ENCODE measurements at regions not wholly inside any gene's neighbourhood (a gene's known extent, or its start where the extent isn't known, plus 50 kb on each side); places are given as distances from the start of the nearest gene placed in this dataset.
"Not testable (repeated sequence)": the region's sequence is repeated elsewhere in the genome, so short reads cannot be mapped to it uniquely, and the experiment has no call there.

DNA sequence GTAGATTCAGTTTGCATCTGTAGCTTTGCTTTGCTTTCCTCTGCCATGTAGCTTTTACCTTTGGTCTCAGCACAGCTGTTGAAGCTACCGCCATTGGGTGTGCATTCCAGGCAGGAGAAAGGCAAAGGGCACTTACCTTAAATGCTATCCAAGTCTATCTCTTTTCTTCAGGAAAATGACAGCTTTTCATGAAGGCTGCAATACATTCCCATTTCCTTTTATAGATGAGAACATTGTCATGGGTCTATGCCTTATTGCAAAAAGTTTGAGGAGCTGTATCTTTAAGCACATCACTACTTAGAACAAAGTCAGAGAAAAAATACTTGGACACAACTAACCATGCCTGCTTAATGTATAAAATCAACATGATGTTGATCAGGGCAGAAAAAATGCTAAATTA is 266.8 kb downstream of the DOK5 start:
- no peak for DNase-seq (ENCODE audit: low spot score)

- DNase-seq (ENCODE audit: low spot score): no peak
Measured at GRCh38 chr20:54736421-54736820, 261.0 kb downstream of the DOK5 start.

DNA sequence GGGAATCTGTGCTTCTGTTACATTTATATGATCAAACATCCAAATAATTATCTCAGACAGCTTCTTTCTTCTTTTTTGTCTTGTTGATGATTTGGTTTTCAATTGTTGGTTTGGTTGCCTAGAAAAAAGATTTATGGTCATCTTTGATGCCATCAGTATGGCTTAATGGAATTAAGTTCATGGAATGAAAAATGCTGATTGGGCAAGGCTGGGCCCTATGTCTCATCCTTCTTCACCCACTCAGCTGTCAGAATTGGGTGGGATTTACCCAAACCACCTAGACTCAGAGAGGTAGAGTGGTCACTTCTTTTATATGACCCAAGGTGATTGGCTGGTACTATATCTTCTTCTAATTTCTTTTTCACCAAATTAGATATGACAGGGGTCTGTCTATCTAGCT is 258.3 kb downstream of the DOK5 start:
- no peak for DNase-seq (ENCODE audit: low spot score)

- DNase-seq (ENCODE audit: low spot score): no peak
Measured at GRCh38 chr20:54727490-54727889, 252.1 kb downstream of the DOK5 start.

DNA sequence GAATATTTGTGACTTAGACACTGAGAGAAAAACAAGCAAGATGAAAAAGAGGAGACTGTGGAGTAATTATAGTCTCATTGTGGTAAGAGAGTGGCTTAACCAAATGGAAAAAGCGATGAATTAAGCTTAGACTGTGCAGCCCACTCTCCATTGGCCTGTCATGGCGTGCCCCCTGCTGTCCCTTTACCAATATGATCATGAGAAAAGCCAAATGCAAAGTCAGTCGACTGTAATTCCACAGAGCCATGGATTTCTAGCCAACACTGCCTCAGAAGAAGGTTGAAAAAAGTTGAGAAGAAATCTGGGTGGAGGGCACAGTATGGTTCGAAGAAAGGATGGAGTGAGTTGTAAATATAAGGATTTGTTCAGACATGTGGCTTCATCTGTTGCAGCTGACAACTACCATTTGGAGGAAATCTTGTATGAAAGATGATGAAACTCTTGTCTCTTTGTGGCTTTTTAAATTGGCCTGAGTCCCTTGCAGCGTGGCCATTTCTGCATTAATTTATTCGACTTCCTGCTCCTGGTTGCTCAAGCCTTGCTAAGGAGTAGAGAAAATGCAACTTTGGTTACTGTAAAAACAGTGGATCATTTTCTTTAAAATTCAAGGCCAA is 251.4 kb downstream of the DOK5 start:
- no peak for DNase-seq (ENCODE audit: low spot score)

- not testable (repeated sequence) for DNase-seq (ENCODE audit: low spot score)
Measured at GRCh38 chr20:54725266-54725665, 249.9 kb downstream of the DOK5 start.

GRCh38 chr20:54723723-54724122 is 248.3 kb downstream of the DOK5 start:
- no peak for DNase-seq (ENCODE audit: low spot score)

GRCh38 chr20:54717983-54718382 is 242.6 kb downstream of the DOK5 start:
- no peak for DNase-seq (ENCODE audit: low spot score)

DNA sequence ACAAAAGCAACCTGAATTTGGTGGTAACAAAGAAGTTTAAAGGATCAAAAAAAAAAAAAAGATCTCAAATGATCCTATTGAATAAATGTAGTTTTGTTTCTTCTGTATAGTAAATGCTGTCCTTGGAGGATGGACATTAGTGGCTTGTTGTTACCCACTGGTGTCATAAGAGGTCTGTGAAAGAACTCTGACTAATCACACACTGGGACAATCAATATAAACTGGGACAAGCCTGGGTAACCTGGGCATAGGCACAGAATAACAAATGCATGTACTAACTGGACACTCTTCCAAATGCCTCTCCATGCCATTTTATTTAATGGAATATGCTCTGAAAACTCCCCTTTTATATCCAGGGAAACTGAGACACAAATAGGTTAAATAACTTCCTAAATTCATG is 241.4 kb downstream of the DOK5 start:
- no peak for DNase-seq (ENCODE audit: low spot score)

DNA sequence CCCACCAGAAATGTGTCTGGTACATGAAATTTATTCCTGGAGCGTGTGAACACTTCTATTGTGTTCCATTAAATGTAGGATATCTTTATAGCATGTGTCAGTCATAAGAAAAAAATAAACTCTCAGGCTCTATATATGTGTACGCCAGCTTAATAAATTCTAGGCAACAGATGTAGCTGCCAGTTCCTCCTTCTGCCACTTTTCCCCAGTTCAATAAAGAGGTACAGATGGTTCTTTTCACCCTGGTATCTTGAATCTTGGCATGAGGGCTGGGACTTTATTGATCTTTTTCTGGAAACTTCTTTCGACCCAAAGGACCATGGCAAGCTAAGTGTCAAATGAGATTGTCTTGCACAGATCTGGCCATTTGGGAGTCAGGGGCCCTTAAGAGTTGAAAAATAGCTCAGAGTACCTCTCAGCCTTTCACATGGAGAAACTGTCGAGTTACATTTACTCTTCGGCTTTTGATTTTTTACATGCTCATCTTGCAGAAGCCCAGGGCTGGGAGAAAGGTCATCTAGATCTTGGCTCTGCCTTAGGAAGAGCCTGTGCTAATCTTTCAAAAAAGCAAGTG is 240.9 kb downstream of the DOK5 start:
- DNase-seq (ENCODE audit: low spot score): no peak

- DNase-seq (ENCODE audit: low spot score): no peak
Measured at GRCh38 chr20:54714817-54715216, 239.4 kb downstream of the DOK5 start.

- no peak for DNase-seq (ENCODE audit: low spot score)
Measured at GRCh38 chr20:54713727-54714126, 238.3 kb downstream of the DOK5 start.

GRCh38 chr20:54711071-54711470 is 235.7 kb downstream of the DOK5 start:
- DNase-seq (ENCODE audit: low spot score): no peak

- DNase-seq (ENCODE audit: low spot score): no peak
Measured at GRCh38 chr20:54710341-54710740, 234.9 kb downstream of the DOK5 start.

DNA sequence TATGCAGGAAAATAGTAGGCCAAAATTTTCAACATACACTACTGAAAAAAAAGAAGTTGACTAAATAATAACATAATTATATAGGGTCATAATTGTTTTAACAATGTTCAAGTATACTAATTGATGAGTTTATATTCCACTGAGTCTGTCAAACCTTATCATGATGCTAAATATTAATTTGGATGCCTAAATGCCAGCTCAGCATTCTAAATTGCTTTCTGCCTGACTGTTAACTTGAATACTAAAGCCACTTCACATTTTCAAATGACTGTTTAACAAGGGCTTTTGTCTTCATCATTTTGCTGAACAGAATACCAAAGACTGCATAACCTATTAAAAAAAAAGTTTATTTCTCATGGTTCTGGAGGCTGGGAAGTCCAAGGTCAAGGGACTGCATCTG is 232.8 kb downstream of the DOK5 start:
- DNase-seq (ENCODE audit: low spot score): no peak

DNA sequence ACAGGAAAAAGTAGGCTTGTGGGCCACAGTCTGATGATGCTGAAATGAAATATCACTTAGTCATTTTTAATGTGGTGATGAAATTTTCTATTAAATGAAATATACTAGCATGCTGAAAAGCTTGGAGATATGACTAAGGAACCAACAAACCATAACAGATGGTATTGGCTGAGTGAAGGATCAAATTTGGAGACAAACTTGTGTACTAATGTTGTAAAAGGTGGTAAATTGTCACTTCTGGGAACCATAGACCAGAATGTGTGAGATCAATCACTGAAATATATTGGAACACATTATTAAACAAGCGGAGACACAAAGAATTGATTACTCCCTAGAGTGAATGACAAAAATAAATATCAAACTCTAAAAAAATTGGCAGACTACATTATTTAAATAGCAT is 232.4 kb downstream of the DOK5 start:
- DNase-seq (ENCODE audit: low spot score): no peak

DNA sequence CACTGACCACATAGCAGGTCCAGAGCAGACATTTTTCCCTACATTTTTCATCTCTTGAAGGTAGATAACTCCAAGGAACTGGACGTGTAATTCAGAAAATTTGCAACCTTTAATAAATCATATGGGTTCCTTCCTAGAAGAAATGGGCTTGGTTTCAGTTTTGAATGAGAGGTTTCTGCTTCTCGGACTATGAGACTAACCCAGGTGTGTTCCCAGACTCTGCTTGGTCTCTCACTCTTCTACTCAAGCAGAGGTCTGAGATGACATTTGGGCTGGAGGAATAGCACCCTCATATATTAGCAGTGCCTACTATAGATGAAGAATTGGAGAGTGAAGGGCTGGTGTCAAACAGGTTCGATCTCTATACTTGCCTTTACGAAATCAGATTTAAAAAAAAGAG is 231.2 kb downstream of the DOK5 start:
- no peak for DNase-seq (ENCODE audit: low spot score)

DNA sequence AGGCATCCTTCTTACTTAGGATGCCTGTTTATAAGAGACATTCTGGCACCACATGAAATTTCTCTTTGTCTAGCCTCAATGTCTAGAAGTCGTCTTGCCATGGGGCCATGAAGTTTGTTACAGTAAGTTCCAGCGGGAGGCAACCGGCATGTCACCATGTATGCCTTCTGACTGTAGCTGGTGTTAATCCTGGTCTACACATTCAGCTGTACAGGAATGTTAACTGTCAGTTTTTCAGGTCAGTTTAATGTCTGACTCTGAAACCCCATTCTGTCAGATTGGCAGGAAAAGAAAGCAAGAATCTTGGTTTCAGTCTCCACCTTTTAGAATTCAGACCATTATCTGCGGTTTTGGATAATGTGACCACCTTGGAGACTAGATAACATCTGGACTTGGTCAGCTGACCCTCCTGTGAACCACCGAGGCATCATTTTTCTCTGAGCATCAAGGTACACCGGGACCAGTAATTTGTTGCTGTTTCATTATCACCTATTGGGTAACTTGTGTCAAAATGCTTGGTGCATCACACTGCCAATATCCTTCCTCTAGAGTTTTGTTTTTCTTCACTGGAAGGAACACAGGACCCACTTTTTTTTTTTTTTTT is 228.7 kb downstream of the DOK5 start:
- DNase-seq (ENCODE audit: low spot score): no peak

All from hematopoietic multipotent progenitor cell treated with erythropoietin and hydrocortisone succinate and interleukin-3 and kit ligand, for 17 days (in vitro differentiated cells).